ENCODE measurements at regions not wholly inside any gene's neighbourhood (a gene's known extent, or its start where the extent isn't known, plus 50 kb on each side); places are given as distances from the start of the nearest gene placed in this dataset.

DNA sequence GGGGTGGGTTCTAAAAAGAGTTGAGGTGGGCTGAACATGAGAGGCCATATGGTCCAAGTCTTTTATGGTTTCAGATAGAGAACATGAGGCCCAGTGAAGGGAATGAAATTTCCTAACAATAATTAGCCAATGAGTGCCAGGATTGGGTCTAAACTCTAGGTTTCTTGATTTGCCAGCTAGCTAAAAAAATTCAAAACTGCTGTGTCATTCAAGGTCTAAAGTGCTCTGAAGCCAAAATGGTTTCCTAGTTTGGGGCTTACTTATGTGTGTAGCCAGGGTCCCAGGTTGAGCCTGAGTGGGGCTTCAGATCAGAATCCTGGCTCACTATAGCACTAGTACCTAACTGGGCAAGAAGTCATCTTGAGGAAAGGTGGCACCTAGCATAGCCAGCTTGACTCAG, 55.3 kb upstream of the SYN2 start:
- ATAC-seq (no peak), DNase-seq (ENCODE audit: low spot score) (no peak)
- Histone ChIP-seq H3F3A (replicated peaks; ENCODE audit: low read depth) (no peaks in the 10 kb centered on the region), H3K36me3 (ENCODE audit: insufficient read depth) (no peaks in the 10 kb centered on the region), H3K27me3 (ENCODE audit: insufficient read depth) (no peaks in the 10 kb centered on the region), H4K20me1 (replicated peaks; ENCODE audit: insufficient read depth) (no peaks in the 10 kb centered on the region), H3K27ac (ENCODE audit: low read depth) (no peak overlapping the region), H3K4me3 (no peak overlapping the region), H2AFZ (no peak overlapping the region; the same call in 1 of the 2 replicates), H3K9me2 (ENCODE audit: insufficient read depth) (no peaks in the 10 kb centered on the region), H3K4me2 (no peak overlapping the region), H3K4me1 (ENCODE audit: insufficient read depth) (no peaks in the 10 kb centered on the region), H3K79me2 (replicated peaks; ENCODE audit: insufficient read depth) (no peaks in the 10 kb centered on the region)
- Mint-ChIP-seq H3K36me3 (ENCODE audit: low read depth) (no peaks in the 10 kb centered on the region), H3K4me3 (no peak overlapping the region), H3K4me1 (no peaks in the 10 kb centered on the region), H3K27ac (no peak overlapping the region), H3K27me3 (ENCODE audit: insufficient read depth, low read depth, poor library complexity) (peaks cover 4% of the 10 kb centered on the region), H3K9me3 (no peaks in the 10 kb centered on the region; the same call in 2 of the 3 replicates)
- TF ChIP-seq, protein P1, sequence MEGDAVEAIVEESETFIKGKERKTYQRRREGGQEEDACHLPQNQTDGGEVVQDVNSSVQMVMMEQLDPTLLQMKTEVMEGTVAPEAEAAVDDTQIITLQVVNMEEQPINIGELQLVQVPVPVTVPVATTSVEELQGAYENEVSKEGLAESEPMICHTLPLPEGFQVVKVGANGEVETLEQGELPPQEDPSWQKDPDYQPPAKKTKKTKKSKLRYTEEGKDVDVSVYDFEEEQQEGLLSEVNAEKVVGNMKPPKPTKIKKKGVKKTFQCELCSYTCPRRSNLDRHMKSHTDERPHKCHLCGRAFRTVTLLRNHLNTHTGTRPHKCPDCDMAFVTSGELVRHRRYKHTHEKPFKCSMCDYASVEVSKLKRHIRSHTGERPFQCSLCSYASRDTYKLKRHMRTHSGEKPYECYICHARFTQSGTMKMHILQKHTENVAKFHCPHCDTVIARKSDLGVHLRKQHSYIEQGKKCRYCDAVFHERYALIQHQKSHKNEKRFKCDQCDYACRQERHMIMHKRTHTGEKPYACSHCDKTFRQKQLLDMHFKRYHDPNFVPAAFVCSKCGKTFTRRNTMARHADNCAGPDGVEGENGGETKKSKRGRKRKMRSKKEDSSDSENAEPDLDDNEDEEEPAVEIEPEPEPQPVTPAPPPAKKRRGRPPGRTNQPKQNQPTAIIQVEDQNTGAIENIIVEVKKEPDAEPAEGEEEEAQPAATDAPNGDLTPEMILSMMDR (conservative IDR thresholded peaks at IDR 0.05; ENCODE audit: low read depth in 2 of 2): no peak
- TF ChIP-seq, protein P2, sequence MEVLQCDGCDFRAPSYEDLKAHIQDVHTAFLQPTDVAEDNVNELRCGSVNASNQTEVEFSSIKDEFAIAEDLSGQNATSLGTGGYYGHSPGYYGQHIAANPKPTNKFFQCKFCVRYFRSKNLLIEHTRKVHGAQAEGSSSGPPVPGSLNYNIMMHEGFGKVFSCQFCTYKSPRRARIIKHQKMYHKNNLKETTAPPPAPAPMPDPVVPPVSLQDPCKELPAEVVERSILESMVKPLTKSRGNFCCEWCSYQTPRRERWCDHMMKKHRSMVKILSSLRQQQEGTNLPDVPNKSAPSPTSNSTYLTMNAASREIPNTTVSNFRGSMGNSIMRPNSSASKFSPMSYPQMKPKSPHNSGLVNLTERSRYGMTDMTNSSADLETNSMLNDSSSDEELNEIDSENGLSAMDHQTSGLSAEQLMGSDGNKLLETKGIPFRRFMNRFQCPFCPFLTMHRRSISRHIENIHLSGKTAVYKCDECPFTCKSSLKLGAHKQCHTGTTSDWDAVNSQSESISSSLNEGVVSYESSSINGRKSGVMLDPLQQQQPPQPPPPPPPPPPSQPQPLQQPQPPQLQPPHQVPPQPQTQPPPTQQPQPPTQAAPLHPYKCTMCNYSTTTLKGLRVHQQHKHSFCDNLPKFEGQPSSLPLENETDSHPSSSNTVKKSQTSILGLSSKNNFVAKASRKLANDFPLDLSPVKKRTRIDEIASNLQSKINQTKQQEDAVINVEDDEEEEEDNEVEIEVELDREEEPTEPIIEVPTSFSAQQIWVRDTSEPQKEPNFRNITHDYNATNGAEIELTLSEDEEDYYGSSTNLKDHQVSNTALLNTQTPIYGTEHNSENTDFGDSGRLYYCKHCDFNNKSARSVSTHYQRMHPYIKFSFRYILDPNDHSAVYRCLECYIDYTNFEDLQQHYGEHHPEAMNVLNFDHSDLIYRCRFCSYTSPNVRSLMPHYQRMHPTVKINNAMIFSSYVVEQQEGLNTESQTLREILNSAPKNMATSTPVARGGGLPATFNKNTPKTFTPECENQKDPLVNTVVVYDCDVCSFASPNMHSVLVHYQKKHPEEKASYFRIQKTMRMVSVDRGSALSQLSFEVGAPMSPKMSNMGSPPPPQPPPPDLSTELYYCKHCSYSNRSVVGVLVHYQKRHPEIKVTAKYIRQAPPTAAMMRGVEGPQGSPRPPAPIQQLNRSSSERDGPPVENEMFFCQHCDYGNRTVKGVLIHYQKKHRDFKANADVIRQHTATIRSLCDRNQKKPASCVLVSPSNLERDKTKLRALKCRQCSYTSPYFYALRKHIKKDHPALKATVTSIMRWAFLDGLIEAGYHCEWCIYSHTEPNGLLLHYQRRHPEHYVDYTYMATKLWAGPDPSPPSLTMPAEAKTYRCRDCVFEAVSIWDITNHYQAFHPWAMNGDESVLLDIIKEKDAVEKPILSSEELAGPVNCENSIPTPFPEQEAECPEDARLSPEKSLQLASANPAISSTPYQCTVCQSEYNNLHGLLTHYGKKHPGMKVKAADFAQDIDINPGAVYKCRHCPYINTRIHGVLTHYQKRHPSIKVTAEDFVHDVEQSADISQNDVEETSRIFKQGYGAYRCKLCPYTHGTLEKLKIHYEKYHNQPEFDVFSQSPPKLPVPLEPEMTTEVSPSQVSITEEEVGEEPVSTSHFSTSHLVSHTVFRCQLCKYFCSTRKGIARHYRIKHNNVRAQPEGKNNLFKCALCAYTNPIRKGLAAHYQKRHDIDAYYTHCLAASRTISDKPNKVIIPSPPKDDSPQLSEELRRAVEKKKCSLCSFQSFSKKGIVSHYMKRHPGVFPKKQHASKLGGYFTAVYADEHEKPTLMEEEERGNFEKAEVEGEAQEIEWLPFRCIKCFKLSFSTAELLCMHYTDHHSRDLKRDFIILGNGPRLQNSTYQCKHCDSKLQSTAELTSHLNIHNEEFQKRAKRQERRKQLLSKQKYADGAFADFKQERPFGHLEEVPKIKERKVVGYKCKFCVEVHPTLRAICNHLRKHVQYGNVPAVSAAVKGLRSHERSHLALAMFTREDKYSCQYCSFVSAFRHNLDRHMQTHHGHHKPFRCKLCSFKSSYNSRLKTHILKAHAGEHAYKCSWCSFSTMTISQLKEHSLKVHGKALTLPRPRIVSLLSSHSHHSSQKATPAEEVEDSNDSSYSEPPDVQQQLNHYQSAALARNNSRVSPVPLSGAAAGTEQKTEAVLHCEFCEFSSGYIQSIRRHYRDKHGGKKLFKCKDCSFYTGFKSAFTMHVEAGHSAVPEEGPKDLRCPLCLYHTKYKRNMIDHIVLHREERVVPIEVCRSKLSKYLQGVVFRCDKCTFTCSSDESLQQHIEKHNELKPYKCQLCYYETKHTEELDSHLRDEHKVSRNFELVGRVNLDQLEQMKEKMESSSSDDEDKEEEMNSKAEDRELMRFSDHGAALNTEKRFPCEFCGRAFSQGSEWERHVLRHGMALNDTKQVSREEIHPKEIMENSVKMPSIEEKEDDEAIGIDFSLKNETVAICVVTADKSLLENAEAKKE (CRISPR knock-in tag; IDR thresholded peaks at IDR 0.05): no peak
- TF ChIP-seq, protein P3, sequence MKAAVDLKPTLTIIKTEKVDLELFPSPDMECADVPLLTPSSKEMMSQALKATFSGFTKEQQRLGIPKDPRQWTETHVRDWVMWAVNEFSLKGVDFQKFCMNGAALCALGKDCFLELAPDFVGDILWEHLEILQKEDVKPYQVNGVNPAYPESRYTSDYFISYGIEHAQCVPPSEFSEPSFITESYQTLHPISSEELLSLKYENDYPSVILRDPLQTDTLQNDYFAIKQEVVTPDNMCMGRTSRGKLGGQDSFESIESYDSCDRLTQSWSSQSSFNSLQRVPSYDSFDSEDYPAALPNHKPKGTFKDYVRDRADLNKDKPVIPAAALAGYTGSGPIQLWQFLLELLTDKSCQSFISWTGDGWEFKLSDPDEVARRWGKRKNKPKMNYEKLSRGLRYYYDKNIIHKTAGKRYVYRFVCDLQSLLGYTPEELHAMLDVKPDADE (IDR thresholded peaks at IDR 0.05): no peak
- TF ChIP-seq EZH2 (IDR thresholded peaks at IDR 0.05; ENCODE audit: low read depth, unreplicated experiment) (no peak), CREB1 (CRISPR knock-in tag; IDR thresholded peaks at IDR 0.05; ENCODE audit: low read depth) (no peak), NANOG (IDR thresholded peaks at IDR 0.05; ENCODE audit: borderline replicate concordance) (no peak), JUNB (IDR thresholded peaks at IDR 0.05; ENCODE audit: unreplicated experiment) (no peak), ZNF114 (CRISPR knock-in tag; IDR thresholded peaks at IDR 0.05) (no peak), ZNF331 (CRISPR knock-in tag; IDR thresholded peaks at IDR 0.05; ENCODE audit: low read depth) (no peak), POLR2AphosphoS5 (IDR thresholded peaks at IDR 0.05; ENCODE audit: low read depth) (no peak), STAT1 (IDR thresholded peaks at IDR 0.05; ENCODE audit: unreplicated experiment) (no peak)
- TF ChIP-seq, protein P4, sequence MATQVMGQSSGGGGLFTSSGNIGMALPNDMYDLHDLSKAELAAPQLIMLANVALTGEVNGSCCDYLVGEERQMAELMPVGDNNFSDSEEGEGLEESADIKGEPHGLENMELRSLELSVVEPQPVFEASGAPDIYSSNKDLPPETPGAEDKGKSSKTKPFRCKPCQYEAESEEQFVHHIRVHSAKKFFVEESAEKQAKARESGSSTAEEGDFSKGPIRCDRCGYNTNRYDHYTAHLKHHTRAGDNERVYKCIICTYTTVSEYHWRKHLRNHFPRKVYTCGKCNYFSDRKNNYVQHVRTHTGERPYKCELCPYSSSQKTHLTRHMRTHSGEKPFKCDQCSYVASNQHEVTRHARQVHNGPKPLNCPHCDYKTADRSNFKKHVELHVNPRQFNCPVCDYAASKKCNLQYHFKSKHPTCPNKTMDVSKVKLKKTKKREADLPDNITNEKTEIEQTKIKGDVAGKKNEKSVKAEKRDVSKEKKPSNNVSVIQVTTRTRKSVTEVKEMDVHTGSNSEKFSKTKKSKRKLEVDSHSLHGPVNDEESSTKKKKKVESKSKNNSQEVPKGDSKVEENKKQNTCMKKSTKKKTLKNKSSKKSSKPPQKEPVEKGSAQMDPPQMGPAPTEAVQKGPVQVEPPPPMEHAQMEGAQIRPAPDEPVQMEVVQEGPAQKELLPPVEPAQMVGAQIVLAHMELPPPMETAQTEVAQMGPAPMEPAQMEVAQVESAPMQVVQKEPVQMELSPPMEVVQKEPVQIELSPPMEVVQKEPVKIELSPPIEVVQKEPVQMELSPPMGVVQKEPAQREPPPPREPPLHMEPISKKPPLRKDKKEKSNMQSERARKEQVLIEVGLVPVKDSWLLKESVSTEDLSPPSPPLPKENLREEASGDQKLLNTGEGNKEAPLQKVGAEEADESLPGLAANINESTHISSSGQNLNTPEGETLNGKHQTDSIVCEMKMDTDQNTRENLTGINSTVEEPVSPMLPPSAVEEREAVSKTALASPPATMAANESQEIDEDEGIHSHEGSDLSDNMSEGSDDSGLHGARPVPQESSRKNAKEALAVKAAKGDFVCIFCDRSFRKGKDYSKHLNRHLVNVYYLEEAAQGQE (IDR thresholded peaks at IDR 0.05; ENCODE audit: unreplicated experiment): no peak
